Tibial artery (tissue), 4 donors: ENCODE measurements at regions not wholly inside any gene's neighbourhood (a gene's known extent, or its start where the extent isn't known, plus 50 kb on each side); places are given as distances from the start of the nearest gene placed in this dataset.

Experiments used
- DNase-seq, 2 donors: peaks; one replicate each; pipeline ENCODE4 v3.0.0-alpha.2; 2019
- H3K27ac ChIP-seq, 2 donors: fragments of 200-600 bp; sonication (generic) in 1 of 2; 1 replicate in 1 of 2; 2 replicates in 1 of 2; pipeline ENCODE4 v1.5.1; 2018 to 2019; ENCODE audit warnings: mild to moderate bottlenecking in 1 of 2
- H3K27me3 ChIP-seq, 2 donors: fragments of 200-600 bp; sonication (generic) in 1 of 2; one replicate each; pipeline versions ENCODE4 v1.5.1 to v1.6.0; 2016 to 2019
- H3K36me3 ChIP-seq, 3 donors: fragments of 200-600 bp; sonication (generic) in 2 of 3; one replicate each; pipeline ENCODE4 v1.5.1; 2016 to 2019; ENCODE audit warnings: mild to moderate bottlenecking in 2 of 3
- H3K4me1 ChIP-seq, 4 donors: fragments of 200-600 bp; sonication (generic) in 2 of 4; 1 replicate in 3 of 4; 2 replicates in 1 of 4; pipeline ENCODE4 v1.5.1; 2016 to 2019
- H3K4me3 ChIP-seq, 2 donors: fragments of 200-600 bp; sonication (generic) in 1 of 2; 1 replicate in 1 of 2; 2 replicates in 1 of 2; pipeline ENCODE4 v1.5.1; 2018 to 2019; ENCODE audit warnings: mild to moderate bottlenecking in 2 of 2
- H3K9me3 ChIP-seq, 3 donors: fragments of 200-600 bp; sonication (generic) in 1 of 3; one replicate each; pipeline ENCODE4 v1.5.1; 2016 to 2019
- intact Hi-C: fragments of 100-400 bp; cut with DNase I; formaldehyde crosslinking; loops from one replicate; pipeline ENCODE4 v1.15.0; 2023; ENCODE audit warnings: low total_unique reads
- TF ChIP-seq, protein P1 (sequence below), 2 experiments: fragments of 200-600 bp in 1 of 2; fragments of 450-650 bp in 1 of 2; IDR thresholded peaks; one replicate each; pipeline ENCODE4 v1.5.1; 2017 to 2019; ENCODE audit warnings: antibody characterized with exemption in 2 of 2, mild to moderate bottlenecking in 1 of 2, moderate library complexity in 1 of 2

DNA sequence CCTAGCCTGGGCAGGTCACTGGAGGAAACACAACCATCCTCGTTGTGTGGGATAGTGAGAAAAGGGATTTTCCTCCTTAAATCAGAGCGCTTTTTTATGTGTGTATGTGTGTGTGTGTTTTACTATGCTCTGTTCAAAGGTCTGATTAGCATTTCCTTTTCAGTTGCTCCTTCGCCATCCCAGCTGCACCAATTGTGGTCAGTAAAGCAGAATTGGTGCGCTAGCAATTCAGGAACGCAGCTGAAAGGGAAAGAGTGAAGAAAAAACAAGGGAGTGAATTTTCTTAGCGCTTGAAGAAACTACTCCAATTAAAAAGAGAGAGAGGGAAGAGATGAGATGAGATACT lies 173.3 kb upstream of the PARP11 start:
- H3K27me3 ChIP-seq, result peaks cover 0 to 5% of the 10 kb centered on the region in 2 donors
- intact Hi-C loops, result no loop called here
- no peak overlapping the region for H3K27ac ChIP-seq
- H3K36me3 ChIP-seq, result no peaks in the 10 kb centered on the region
- H3K4me1 ChIP-seq, result no peaks in the 10 kb centered on the region
- H3K4me3 ChIP-seq, result no peak overlapping the region
- TF ChIP-seq, protein P1, sequence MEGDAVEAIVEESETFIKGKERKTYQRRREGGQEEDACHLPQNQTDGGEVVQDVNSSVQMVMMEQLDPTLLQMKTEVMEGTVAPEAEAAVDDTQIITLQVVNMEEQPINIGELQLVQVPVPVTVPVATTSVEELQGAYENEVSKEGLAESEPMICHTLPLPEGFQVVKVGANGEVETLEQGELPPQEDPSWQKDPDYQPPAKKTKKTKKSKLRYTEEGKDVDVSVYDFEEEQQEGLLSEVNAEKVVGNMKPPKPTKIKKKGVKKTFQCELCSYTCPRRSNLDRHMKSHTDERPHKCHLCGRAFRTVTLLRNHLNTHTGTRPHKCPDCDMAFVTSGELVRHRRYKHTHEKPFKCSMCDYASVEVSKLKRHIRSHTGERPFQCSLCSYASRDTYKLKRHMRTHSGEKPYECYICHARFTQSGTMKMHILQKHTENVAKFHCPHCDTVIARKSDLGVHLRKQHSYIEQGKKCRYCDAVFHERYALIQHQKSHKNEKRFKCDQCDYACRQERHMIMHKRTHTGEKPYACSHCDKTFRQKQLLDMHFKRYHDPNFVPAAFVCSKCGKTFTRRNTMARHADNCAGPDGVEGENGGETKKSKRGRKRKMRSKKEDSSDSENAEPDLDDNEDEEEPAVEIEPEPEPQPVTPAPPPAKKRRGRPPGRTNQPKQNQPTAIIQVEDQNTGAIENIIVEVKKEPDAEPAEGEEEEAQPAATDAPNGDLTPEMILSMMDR (IDR thresholded peaks at IDR 0.05), result no peak
- DNase-seq, result no peak
- no peaks in the 10 kb centered on the region for H3K9me3 ChIP-seq

DNA sequence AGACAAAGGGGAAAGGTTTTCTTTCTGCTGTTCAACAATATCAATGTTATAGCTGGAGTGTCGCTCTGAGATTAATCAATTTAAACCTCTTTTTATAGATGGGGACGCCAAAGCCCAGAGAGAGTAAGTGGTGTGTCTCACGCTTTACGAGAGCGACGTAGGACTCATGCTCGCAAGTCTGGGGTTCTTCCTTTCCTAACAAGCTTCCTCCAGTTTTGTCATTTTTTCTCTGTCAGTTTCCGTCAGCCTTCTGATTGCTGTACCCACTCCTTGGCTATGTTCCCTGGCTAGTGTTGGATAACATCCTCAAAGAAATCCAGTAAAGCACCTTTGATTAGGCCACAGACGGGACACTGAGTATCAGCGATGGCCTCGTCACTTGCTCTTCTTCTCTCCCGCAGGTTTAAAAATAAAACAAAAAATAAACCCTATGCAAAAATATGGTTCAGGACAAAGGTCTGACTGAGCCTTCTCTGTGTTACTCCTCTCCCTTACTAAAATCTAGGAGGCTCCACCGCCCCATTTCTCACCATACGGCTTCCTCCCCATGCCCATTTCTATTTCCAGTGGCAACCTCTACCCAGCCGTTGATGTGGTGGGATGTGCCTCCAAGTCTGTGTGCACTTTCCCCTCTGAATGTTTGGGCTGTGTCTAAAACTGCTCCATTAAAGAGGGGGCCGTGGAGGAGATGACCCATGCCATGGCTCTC lies 172.7 kb upstream of the PARP11 start:
- Histone ChIP-seq H3K27me3 (peaks cover 0 to 5% of the 10 kb centered on the region in 2 donors), H3K36me3 (no peaks in the 10 kb centered on the region), H3K4me1 (no peaks in the 10 kb centered on the region), H3K9me3 (no peaks in the 10 kb centered on the region), H3K27ac (no peak overlapping the region), H3K4me3 (no peak overlapping the region)
- TF ChIP-seq, protein P1 (IDR thresholded peaks at IDR 0.05), result no peak
- intact Hi-C loops, result no loop called here
- DNase-seq, result no peak

DNA sequence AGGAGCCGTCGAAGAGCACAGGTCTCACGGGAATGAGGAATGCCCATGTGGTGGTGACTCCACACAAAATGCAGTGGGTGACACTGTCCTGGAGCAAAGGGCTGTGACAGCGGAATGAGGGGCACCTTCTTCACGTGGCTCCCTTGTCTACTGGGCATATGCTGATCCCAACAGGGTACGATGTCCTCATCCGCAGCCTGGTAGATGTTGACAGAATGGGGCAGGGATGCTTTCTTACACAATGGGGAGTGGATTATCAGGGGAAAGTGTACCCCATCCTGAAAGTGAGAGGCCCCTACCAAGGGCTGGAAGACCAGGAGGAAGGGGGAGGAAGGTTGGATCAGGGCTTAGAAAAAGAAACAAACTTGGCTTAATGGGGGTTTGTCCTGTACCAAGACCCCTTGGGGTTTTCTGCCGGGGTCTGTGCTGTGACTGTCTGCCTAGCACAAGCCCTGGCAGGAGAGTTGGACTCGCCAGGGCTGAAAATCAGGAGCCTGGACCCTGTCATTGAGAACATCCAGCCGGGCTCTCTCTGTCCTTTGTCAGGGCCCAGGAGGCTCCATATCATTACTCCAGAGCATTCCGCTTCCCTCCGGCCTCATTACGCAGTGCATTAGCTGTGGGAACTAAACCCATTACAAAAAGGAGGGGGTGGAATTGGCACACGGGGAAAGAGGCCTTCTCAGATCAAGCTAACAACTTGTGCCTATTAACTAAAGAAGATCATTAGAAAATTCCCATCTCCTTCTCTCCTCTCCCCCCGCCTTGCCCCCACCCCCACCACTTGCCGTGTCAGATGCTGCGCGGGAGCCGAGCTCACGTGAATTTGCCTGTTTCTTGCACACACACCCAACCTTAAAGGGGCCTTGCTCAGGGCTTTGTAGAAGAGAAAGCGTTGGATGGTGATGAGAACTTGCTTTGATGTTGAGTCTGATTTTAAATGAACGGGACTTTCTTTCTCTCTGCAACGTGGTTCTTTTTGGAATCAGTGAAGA lies 171.8 kb upstream of the PARP11 start:
- TF ChIP-seq, protein P1 (IDR thresholded peaks at IDR 0.05), result no peak
- Histone ChIP-seq H3K4me1 (no peaks in the 10 kb centered on the region), H3K27ac (no peak overlapping the region), H3K9me3 (no peaks in the 10 kb centered on the region), H3K36me3 (no peaks in the 10 kb centered on the region), H3K27me3 (peaks cover 0 to 5% of the 10 kb centered on the region in 2 donors), H3K4me3 (no peak overlapping the region)
- no peak for DNase-seq
- intact Hi-C loops, result no loop called here

- no peaks in the 10 kb centered on the region for H3K9me3 ChIP-seq
- no peaks in the 10 kb centered on the region for H3K4me1 ChIP-seq
- no peak for DNase-seq
- no peak overlapping the region for H3K4me3 ChIP-seq
- intact Hi-C loops, result no loop called here
- H3K36me3 ChIP-seq, result no peaks in the 10 kb centered on the region
- H3K27me3 ChIP-seq, result peaks cover 0 to 5% of the 10 kb centered on the region in 2 donors
- TF ChIP-seq, protein P1 (IDR thresholded peaks at IDR 0.05), result no peak
- no peak overlapping the region for H3K27ac ChIP-seq
These were observed 170.9 kb upstream of the PARP11 start for GRCh38 chr12:4044101-4044500.

DNA sequence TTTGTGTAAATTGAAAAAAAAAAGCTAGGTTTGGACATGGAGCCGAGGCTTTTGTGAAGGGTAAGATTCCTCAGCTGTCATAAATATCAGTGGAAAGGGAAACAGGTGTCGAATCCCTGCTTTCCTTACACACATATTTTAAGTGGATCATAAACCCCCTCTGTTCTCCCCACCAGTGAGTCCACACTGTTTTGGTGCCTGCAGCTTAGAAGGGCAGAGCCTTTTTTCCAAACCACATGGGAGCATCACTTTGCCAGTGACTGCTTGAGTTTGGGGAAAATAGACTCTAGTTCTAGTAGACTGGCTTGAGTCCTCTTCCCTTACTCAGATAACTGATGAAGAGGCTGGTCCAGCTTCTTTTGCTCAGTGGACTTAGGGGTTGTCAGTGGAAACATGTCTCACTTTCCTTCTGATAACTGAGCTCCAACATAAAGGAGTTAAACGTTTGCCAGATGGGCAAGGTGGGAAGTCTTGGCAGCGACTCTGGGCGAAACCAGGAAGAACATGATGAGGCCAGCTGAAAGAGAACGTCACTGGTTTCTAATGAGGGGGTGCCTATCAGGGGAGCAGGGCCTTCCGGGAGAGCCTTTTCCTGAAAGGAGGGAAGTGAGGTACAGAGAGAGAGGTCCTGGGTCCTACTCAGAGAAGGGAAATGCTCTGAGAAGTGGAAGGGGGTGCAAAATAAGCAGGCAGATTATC lies 168.1 kb upstream of the PARP11 start:
- no peak overlapping the region for H3K27ac ChIP-seq
- TF ChIP-seq, protein P1 (IDR thresholded peaks at IDR 0.05), result no peak
- intact Hi-C loops, result no loop called here
- no peaks in the 10 kb centered on the region for H3K36me3 ChIP-seq
- no peaks in the 10 kb centered on the region for H3K9me3 ChIP-seq
- H3K27me3 ChIP-seq, result peaks cover 0 to 3% of the 10 kb centered on the region in 2 donors
- no peak for DNase-seq
- no peaks in the 10 kb centered on the region for H3K4me1 ChIP-seq
- H3K4me3 ChIP-seq, result no peak overlapping the region
